ENCODE measurements at regions not wholly inside any gene's neighbourhood (a gene's known extent, or its start where the extent isn't known, plus 50 kb on each side); places are given as distances from the start of the nearest gene placed in this dataset.

DNA sequence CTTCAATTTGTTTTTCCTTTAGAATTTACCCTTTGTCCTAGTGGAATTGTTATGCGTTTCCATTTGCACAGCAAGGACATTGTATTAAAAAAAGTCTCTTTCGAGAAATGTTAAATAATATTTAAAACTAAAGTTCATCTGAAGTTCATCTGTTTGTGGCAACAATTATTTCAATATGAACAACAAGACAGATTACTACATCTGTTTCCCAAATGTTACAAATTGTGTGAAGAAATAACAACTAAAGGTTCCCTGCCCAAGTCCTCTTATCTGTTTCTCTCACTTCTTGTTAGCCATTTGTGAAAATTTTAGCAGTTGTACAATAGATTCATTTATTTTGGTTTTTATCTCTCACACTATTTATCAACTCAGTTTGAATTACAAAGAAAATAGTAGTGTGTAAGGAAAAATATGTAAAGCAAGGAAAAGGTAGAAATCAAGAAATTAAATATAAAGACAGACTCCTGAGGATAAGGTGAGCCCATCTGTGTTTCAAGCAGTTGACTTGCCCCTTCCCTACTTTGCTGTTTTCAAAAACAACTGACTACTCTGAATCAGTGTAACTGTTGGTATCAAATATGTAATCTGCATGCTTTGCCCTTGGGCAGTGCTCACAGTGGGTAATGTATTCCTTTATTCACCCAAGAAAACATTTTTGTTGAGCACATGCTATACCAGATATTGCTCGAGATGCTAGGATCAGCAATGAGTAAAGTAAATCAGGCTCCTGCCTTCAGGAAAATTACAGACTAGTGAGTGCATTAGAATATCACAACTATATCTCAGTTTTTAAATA, 118.9 kb upstream of the PCDH7 start:
- Histone ChIP-seq H3K36me3 (no peaks in the 10 kb centered on the region), H3K4me1 (no peaks in the 10 kb centered on the region), H3K27ac (no peak overlapping the region), H3K9me3 (no peaks in the 10 kb centered on the region), H3K27me3 (no peaks in the 10 kb centered on the region), H3K4me3 (no peak overlapping the region)
- intact Hi-C loops (cut with DNase I): no loop called here
- WGBS, 2 donors: 88% methylated on average over 3 of the region's 3 CpGs
- no peak for DNase-seq
- TF ChIP-seq, protein P1, sequence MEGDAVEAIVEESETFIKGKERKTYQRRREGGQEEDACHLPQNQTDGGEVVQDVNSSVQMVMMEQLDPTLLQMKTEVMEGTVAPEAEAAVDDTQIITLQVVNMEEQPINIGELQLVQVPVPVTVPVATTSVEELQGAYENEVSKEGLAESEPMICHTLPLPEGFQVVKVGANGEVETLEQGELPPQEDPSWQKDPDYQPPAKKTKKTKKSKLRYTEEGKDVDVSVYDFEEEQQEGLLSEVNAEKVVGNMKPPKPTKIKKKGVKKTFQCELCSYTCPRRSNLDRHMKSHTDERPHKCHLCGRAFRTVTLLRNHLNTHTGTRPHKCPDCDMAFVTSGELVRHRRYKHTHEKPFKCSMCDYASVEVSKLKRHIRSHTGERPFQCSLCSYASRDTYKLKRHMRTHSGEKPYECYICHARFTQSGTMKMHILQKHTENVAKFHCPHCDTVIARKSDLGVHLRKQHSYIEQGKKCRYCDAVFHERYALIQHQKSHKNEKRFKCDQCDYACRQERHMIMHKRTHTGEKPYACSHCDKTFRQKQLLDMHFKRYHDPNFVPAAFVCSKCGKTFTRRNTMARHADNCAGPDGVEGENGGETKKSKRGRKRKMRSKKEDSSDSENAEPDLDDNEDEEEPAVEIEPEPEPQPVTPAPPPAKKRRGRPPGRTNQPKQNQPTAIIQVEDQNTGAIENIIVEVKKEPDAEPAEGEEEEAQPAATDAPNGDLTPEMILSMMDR (IDR thresholded peaks at IDR 0.05): no peak
- no peak for TF ChIP-seq EP300 (IDR thresholded peaks at IDR 0.05)
- TF ChIP-seq POLR2AphosphoS5 (IDR thresholded peaks at IDR 0.05): no peak
- TF ChIP-seq POLR2A (IDR thresholded peaks at IDR 0.05): no peak

DNA sequence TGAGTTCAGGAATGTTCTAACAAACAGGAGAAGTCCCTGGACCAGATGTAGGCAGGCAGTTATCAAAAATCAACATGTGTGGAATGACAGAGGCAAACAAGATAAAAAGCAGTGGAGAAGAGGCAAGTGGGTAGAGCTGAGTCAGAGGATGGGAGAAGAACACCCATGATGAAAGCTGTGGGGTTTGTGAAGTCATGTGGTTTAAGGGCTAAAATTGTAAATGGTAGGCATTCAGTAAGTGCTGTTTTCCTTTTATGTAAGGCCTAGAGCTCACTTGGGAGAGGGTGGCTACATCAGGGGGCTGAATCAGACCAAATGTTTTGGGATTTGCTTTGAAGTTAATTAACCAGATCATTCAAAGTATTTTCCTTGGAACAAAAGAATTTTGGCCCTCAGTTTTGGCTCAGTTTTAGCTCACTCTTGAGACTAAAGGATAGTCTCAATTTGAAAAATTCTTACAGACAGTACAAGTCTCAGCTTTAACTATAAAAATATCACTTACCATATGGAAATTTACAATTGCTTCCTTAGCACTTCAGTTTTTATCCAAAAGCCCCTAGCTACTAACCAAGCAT, 114.5 kb upstream of the PCDH7 start:
- H3K27me3 ChIP-seq: no peaks in the 10 kb centered on the region
- H3K36me3 ChIP-seq: no peaks in the 10 kb centered on the region
- no peak overlapping the region for H3K27ac ChIP-seq
- intact Hi-C loops (cut with DNase I): no loop called here
- H3K9me3 ChIP-seq: no peaks in the 10 kb centered on the region
- no peak overlapping the region for H3K4me3 ChIP-seq
- DNase-seq: no peak
- no peak for TF ChIP-seq EP300 (IDR thresholded peaks at IDR 0.05)
- TF ChIP-seq POLR2AphosphoS5 (IDR thresholded peaks at IDR 0.05): no peak
- TF ChIP-seq POLR2A (IDR thresholded peaks at IDR 0.05): no peak
- H3K4me1 ChIP-seq: no peaks in the 10 kb centered on the region

DNA sequence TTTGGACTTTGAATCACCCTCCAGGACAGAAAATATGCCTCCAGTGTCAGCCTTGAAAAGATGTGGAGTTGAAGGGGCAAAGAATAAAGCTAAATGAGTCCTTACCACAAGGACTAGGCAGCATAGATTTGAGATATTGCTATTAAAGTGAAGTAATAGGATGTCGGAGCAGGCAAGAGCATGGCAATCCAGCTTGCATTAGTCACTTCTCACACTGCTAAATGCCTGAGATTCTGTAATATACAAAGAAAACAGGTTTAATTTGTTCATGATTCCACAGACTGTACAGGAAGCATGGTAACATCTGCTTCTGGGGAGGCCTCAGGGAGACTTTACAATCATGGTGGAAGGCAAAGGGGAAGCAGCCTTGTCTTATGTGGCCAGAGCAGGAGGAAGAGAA, 109.8 kb upstream of the PCDH7 start:
- no peaks in the 10 kb centered on the region for H3K4me1 ChIP-seq
- TF ChIP-seq EP300 (IDR thresholded peaks at IDR 0.05): no peak
- TF ChIP-seq, protein P1 (IDR thresholded peaks at IDR 0.05): no peak
- TF ChIP-seq POLR2AphosphoS5 (IDR thresholded peaks at IDR 0.05): no peak
- no peak for TF ChIP-seq POLR2A (IDR thresholded peaks at IDR 0.05)
- no peak for DNase-seq
- no peaks in the 10 kb centered on the region for H3K36me3 ChIP-seq
- 89 to 95% methylated on average over 1 of the region's 1 CpG for WGBS, 2 donors
- no peaks in the 10 kb centered on the region for H3K27me3 ChIP-seq
- H3K9me3 ChIP-seq: no peaks in the 10 kb centered on the region
- no peak overlapping the region for H3K27ac ChIP-seq
- no peak overlapping the region for H3K4me3 ChIP-seq
- intact Hi-C loops (cut with DNase I): no loop called here

DNA sequence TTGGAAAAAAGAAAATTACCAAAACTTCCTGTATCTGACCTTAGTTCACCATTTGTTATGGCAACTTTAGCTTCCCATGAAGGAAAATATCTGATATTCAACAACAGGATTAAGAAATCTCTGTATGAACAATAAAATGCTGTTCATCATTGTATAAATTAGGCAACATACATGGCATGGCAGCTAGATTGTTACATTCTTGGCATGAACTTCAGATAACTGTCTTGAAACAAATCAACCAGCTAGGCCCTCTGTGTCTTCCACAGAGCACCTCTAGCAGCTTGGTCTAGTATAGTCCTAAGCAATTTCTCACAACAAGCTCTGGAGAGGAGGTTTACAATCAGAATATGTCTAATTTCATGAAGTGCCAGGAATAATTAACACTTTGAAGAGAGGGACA, 105.4 kb upstream of the PCDH7 start:
- Histone ChIP-seq H3K4me1 (no peaks in the 10 kb centered on the region), H3K27ac (no peak overlapping the region), H3K36me3 (no peaks in the 10 kb centered on the region), H3K9me3 (no peaks in the 10 kb centered on the region), H3K4me3 (no peak overlapping the region), H3K27me3 (no peaks in the 10 kb centered on the region)
- DNase-seq: no peak
- TF ChIP-seq POLR2A (IDR thresholded peaks at IDR 0.05): no peak
- TF ChIP-seq EP300 (IDR thresholded peaks at IDR 0.05): no peak
- TF ChIP-seq, protein P1 (IDR thresholded peaks at IDR 0.05): no peak
- TF ChIP-seq POLR2AphosphoS5 (IDR thresholded peaks at IDR 0.05): no peak
- intact Hi-C loops (cut with DNase I): no loop called here

DNA sequence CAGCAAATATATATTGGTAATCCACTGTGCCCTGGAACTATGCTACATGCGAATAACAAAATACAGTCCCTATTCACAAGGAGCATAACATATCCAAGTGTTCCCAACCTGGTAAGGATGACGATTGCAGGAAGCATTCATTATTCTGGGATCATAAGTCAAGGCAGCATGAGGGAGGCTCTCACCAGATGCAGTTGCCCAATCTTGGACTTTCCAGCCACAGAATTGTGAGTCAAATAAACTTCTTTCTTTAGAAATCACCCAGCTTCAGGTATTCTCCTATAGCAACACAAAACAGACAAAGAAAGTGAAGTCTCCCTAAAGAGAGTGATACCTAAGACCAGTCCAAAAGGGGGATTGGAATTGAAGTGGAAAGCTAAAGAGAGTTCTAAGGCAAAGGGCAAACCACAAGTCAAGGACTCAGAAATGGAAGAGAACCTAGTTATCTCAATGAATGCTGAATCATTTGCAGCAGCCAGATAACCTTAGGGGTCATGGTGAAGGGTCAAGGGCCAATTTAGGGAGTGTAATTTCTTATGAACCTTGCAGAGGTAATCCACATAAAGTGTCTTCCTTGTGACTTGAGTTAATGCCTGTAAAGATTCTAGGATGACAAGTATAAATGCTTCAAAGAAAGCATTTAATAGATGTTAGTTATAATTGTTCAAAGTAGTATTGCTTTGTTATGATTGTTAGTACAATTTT, 103.1 kb upstream of the PCDH7 start:
- intact Hi-C loops (cut with DNase I): no loop called here
- no peak overlapping the region for H3K27ac ChIP-seq
- no peak overlapping the region for H3K4me3 ChIP-seq
- no peak for TF ChIP-seq POLR2AphosphoS5 (IDR thresholded peaks at IDR 0.05)
- TF ChIP-seq POLR2A (IDR thresholded peaks at IDR 0.05): no peak
- no peaks in the 10 kb centered on the region for H3K27me3 ChIP-seq
- H3K36me3 ChIP-seq: no peaks in the 10 kb centered on the region
- H3K4me1 ChIP-seq: no peaks in the 10 kb centered on the region
- no peak for DNase-seq
- WGBS, 2 donors: 81 to 91% methylated on average over 2 of the region's 2 CpGs
- H3K9me3 ChIP-seq: no peaks in the 10 kb centered on the region
